ENCODE measurements at regions not wholly inside any gene's neighbourhood (a gene's known extent, or its start where the extent isn't known, plus 50 kb on each side); places are given as distances from the start of the nearest gene placed in this dataset.

GRCh38 chr4:43837604-43838003, 611.0 kb downstream of the KCTD8 start:
- DNase-seq = no peak

GRCh38 chr4:43842594-43842993, 606.0 kb downstream of the KCTD8 start:
- DNase-seq = no peak

GRCh38 chr4:43843501-43843900, 605.1 kb downstream of the KCTD8 start:
- no peak for DNase-seq

- no peak for DNase-seq
Observed at GRCh38 chr4:43846111-43846587, 602.5 kb downstream of the KCTD8 start.

- no peak for DNase-seq
Observed at GRCh38 chr4:43853565-43854264, 594.9 kb downstream of the KCTD8 start.

GRCh38 chr4:43855283-43855682, 593.3 kb downstream of the KCTD8 start:
- DNase-seq = no peak

GRCh38 chr4:43864616-43865146, 583.9 kb downstream of the KCTD8 start:
- DNase-seq = no peak

GRCh38 chr4:43867908-43868307, 580.7 kb downstream of the KCTD8 start:
- no peak for DNase-seq

GRCh38 chr4:43875655-43876054, 573.0 kb downstream of the KCTD8 start:
- DNase-seq = no peak

- no peak for DNase-seq
Observed at GRCh38 chr4:43882470-43882869, 566.1 kb downstream of the KCTD8 start.

GRCh38 chr4:43886196-43886595, 562.4 kb downstream of the KCTD8 start:
- no peak for DNase-seq

GRCh38 chr4:43898836-43899235, 549.8 kb downstream of the KCTD8 start:
- no peak for DNase-seq

GRCh38 chr4:43903456-43903855, 545.2 kb downstream of the KCTD8 start:
- no peak for DNase-seq

- no peak for DNase-seq
Observed at GRCh38 chr4:43918377-43918776, 530.2 kb downstream of the KCTD8 start.

GRCh38 chr4:43932448-43932847, 516.2 kb downstream of the KCTD8 start:
- DNase-seq = no peak

- DNase-seq = no peak
Observed at GRCh38 chr4:43943998-43944397, 504.6 kb downstream of the KCTD8 start.

- no peak for DNase-seq
Observed at GRCh38 chr4:43959976-43960375, 488.6 kb downstream of the KCTD8 start.

- DNase-seq = no peak
Observed at GRCh38 chr4:43968011-43968410, 480.6 kb downstream of the KCTD8 start.

GRCh38 chr4:43983610-43984009, 465.0 kb downstream of the KCTD8 start:
- DNase-seq = no peak

- DNase-seq = no peak
Observed at GRCh38 chr4:43987331-43987944, 461.2 kb downstream of the KCTD8 start.

- no peak for DNase-seq
Observed at GRCh38 chr4:43990551-43990950, 458.1 kb downstream of the KCTD8 start.

GRCh38 chr4:43990963-43991362, 457.6 kb downstream of the KCTD8 start:
- DNase-seq = no peak

- no peak for DNase-seq
Observed at GRCh38 chr4:43992552-43992951, 456.1 kb downstream of the KCTD8 start.

- DNase-seq = no peak
Observed at GRCh38 chr4:43993196-43993902, 455.3 kb downstream of the KCTD8 start.
